ENCODE measurements at regions not wholly inside any gene's neighbourhood (a gene's known extent, or its start where the extent isn't known, plus 50 kb on each side); places are given as distances from the start of the nearest gene placed in this dataset.

DNA sequence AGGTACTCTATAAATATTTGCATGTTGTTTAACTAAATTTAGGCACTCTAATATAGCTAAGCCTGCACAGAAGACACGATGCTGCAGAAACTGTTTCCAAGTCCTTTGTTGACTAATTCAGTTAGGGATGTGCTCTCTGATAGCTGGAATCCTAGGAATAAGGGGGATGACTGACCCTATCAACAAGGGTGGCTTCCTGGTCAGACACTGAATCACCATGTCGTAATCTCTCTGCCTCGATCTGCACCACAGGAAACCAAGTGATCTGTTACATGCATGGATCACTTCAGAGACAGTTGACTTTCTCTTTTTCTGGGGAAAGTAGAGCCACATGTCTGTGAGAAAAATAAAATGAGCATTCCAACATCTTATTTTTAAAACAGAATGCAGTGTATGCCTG lies 169.1 kb downstream of the GUCY2F start:
- Mint-ChIP-seq H3K4me1 (no peaks in the 10 kb centered on the region), H3K4me3 (no peak overlapping the region), H3K27ac (ENCODE audit: unreplicated experiment) (no peak overlapping the region), H3K27me3 (ENCODE audit: low read depth) (no peaks in the 10 kb centered on the region), H3K9me3 (peaks cover 7% of the 10 kb centered on the region), H3K36me3 (ENCODE audit: low read depth) (no peaks in the 10 kb centered on the region)
- TF ChIP-seq, protein P1, sequence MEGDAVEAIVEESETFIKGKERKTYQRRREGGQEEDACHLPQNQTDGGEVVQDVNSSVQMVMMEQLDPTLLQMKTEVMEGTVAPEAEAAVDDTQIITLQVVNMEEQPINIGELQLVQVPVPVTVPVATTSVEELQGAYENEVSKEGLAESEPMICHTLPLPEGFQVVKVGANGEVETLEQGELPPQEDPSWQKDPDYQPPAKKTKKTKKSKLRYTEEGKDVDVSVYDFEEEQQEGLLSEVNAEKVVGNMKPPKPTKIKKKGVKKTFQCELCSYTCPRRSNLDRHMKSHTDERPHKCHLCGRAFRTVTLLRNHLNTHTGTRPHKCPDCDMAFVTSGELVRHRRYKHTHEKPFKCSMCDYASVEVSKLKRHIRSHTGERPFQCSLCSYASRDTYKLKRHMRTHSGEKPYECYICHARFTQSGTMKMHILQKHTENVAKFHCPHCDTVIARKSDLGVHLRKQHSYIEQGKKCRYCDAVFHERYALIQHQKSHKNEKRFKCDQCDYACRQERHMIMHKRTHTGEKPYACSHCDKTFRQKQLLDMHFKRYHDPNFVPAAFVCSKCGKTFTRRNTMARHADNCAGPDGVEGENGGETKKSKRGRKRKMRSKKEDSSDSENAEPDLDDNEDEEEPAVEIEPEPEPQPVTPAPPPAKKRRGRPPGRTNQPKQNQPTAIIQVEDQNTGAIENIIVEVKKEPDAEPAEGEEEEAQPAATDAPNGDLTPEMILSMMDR (conservative IDR thresholded peaks at IDR 0.05), result no peak
- DNase-seq (ENCODE audit: low read depth, low spot score), result no peak

DNA sequence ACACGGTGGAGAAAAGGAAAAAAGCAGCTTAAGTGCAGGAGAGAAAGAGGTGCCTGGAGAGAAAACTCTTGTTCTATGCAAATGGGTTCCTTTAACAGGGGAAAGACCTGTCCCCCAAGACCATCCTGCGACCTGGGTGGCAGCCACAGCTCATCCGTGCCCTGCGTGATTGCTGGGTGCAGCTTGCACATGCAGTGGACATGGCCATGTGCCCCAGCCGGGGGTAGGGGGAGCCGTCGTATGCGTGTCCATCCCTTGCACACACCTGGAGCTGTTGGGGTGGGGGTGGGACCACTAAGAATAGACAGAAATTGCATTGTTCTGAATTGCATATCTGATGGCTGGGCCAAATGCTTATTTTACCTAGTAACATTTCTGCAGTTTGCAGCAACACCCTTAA lies 171.9 kb downstream of the GUCY2F start:
- TF ChIP-seq, protein P1 (conservative IDR thresholded peaks at IDR 0.05), result no peak
- no peak overlapping the region for H3K4me3 Mint-ChIP-seq

DNA sequence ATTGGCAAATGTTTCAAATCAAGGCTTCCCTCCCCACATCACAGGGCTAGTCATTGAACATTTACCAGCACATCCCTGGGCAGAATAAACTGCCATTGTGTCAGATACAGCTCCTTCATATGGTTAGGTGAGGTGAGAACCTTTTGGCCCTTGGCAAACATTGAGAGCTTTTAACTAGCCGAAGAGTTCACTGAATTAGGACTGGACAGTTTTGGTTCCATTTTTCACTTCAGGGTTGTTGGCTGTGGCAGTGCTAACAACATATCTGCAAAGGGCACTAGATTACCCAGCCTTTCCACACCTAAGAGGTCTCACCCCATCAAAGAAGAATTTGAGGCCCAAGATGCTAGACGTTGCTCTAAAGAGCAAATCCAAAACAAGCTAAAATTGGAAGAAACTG lies 180.7 kb downstream of the GUCY2F start:
- no peaks in the 10 kb centered on the region for H3K36me3 Mint-ChIP-seq (ENCODE audit: low read depth)
- peaks cover 4% of the 10 kb centered on the region for H3K4me1 Mint-ChIP-seq
- no peaks in the 10 kb centered on the region for H3K27me3 Mint-ChIP-seq (ENCODE audit: low read depth)
- no peaks in the 10 kb centered on the region for H3K9me3 Mint-ChIP-seq
- TF ChIP-seq, protein P1 (conservative IDR thresholded peaks at IDR 0.05), result no peak
- H3K4me3 Mint-ChIP-seq, result no peak overlapping the region
- no peak for DNase-seq (ENCODE audit: low read depth, low spot score)
- H3K27ac Mint-ChIP-seq (ENCODE audit: unreplicated experiment), result no peak overlapping the region

More for the DNA sequence above, 171.9 kb downstream of the GUCY2F start:
- Mint-ChIP-seq H3K9me3 (peaks cover 6% of the 10 kb centered on the region), H3K4me1 (no peaks in the 10 kb centered on the region), H3K27me3 (ENCODE audit: low read depth) (no peaks in the 10 kb centered on the region), H3K36me3 (ENCODE audit: low read depth) (no peaks in the 10 kb centered on the region), H3K27ac (ENCODE audit: unreplicated experiment) (no peak overlapping the region)
- DNase-seq (ENCODE audit: low read depth, low spot score), result no peak

DNA sequence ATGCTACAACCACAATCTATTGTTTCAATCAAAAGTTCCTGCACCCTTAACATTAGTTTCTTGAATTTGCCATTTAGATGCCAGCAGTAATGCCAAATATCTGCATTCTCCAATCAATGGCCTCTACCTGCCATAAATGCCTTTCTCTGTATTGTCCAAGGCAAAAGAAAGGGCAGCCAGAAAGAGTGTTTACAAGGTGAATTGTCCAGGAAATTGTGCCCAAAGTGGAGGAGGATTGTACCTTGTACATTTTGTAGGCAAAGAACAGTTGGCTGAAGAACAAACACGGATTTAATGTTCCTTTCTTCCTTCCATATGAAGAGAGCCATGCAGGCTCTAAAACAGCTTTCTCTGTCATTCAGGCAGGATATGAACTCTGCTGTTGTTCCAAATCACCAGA lies 181.5 kb downstream of the GUCY2F start:
- Mint-ChIP-seq H3K27ac (ENCODE audit: unreplicated experiment) (no peak overlapping the region), H3K9me3 (no peaks in the 10 kb centered on the region), H3K36me3 (ENCODE audit: low read depth) (no peaks in the 10 kb centered on the region), H3K27me3 (ENCODE audit: low read depth) (no peaks in the 10 kb centered on the region), H3K4me1 (peaks cover 4% of the 10 kb centered on the region), H3K4me3 (no peak overlapping the region)
- TF ChIP-seq, protein P1 (conservative IDR thresholded peaks at IDR 0.05), result no peak
- no peak for DNase-seq (ENCODE audit: low read depth, low spot score)

DNA sequence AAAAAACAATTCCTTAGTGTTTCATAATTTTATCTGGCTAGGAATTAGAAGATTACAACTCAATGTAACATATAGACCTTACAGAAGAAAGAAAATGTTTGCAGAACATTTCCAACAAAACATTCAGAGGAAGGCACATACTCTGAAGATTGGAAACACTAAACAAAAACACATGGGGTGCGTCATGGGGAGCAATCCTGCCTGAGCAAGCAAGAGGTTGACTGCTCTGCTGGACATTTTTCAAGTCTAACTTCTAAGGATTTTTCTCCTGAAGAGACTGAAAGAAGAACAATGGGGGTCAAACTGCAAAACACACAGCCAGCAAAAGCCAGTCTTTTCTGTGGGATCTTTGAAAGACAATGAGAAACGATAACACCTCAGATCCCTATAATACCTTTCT lies 182.8 kb downstream of the GUCY2F start:
- H3K27ac Mint-ChIP-seq (ENCODE audit: unreplicated experiment), result no peak overlapping the region
- TF ChIP-seq, protein P1 (conservative IDR thresholded peaks at IDR 0.05), result no peak
- DNase-seq (ENCODE audit: low read depth, low spot score), result no peak
- H3K4me1 Mint-ChIP-seq, result peaks cover 4% of the 10 kb centered on the region
- H3K9me3 Mint-ChIP-seq, result no peaks in the 10 kb centered on the region
- no peak overlapping the region for H3K4me3 Mint-ChIP-seq
- H3K27me3 Mint-ChIP-seq (ENCODE audit: low read depth), result no peaks in the 10 kb centered on the region
- no peaks in the 10 kb centered on the region for H3K36me3 Mint-ChIP-seq (ENCODE audit: low read depth)

Measured in neural crest cell (in vitro differentiated cells).